ENCODE measurements at regions not wholly inside any gene's neighbourhood (a gene's known extent, or its start where the extent isn't known, plus 50 kb on each side); places are given as distances from the start of the nearest gene placed in this dataset.
A peak's percentile ranks its signal among the peaks of the same experiment; 100 is the strongest.
"Not testable (repeated sequence)": the region's sequence is repeated elsewhere in the genome, so short reads cannot be mapped to it uniquely, and the experiment has no call there.

- no peak overlapping the region for H3K4me3 ChIP-seq
- peaks cover 0 to 1% (median 0%) of the 10 kb centered on the region in 5 donors for H3K4me1 ChIP-seq (ENCODE audit: control insufficient read depth in 5 of 5, insufficient read depth in 5 of 5, low read length in 5 of 5)
- H3K9me3 ChIP-seq (ENCODE audit: control insufficient read depth in 4 of 4, insufficient read depth in 3 of 4, low read length in 3 of 4): no peaks in the 10 kb centered on the region
- WGBS, 2 donors: 77 to 94% methylated on average over 2 of the region's 2 CpGs
- TF ChIP-seq CTCF (IDR thresholded peaks at IDR 0.05; ENCODE audit: control extremely low read depth, extremely low read depth): no peak
- no peak for ATAC-seq (ENCODE audit: insufficient read depth, low FRiP score)
- no peak overlapping the region for H3K9ac ChIP-seq (ENCODE audit: insufficient read depth in 1 of 2, low read length in 2 of 2)
- no peaks in the 10 kb centered on the region for H3K27me3 ChIP-seq (ENCODE audit: control insufficient read depth in 3 of 3, insufficient read depth in 3 of 3, low read length in 2 of 3)
- H3K36me3 ChIP-seq (ENCODE audit: control insufficient read depth in 4 of 4, insufficient read depth in 4 of 4, low read length in 4 of 4): no peaks in the 10 kb centered on the region
- DNase-seq: no peak
- no peak overlapping the region for H3K27ac ChIP-seq (ENCODE audit: low read depth in 1 of 2, low read length in 1 of 2)
These were observed 104.9 kb downstream of the MZT1 start for GRCh38 chr13:72622546-72622945.

GRCh38 chr13:72620874-72621273 is 106.6 kb downstream of the MZT1 start:
- Histone ChIP-seq H3K27me3 (ENCODE audit: control insufficient read depth in 3 of 3, insufficient read depth in 3 of 3, low read length in 2 of 3) (no peaks in the 10 kb centered on the region), H3K9me3 (ENCODE audit: control insufficient read depth in 4 of 4, insufficient read depth in 3 of 4, low read length in 3 of 4) (no peaks in the 10 kb centered on the region), H3K4me3 (no peak overlapping the region), H3K27ac (ENCODE audit: low read depth in 1 of 2, low read length in 1 of 2) (no peak overlapping the region), H3K4me1 (ENCODE audit: control insufficient read depth in 5 of 5, insufficient read depth in 5 of 5, low read length in 5 of 5) (peaks cover 0 to 4% (median 1%) of the 10 kb centered on the region in 5 donors), H3K36me3 (ENCODE audit: control insufficient read depth in 4 of 4, insufficient read depth in 4 of 4, low read length in 4 of 4) (no peaks in the 10 kb centered on the region), H3K9ac (ENCODE audit: insufficient read depth in 1 of 2, low read length in 2 of 2) (no peak overlapping the region)
- TF ChIP-seq CTCF (IDR thresholded peaks at IDR 0.05; ENCODE audit: control extremely low read depth, extremely low read depth): no peak
- 54 to 64% methylated on average over 2 of the region's 2 CpGs for WGBS, 2 donors
- DNase-seq (no peak), ATAC-seq (ENCODE audit: insufficient read depth, low FRiP score) (no peak)

GRCh38 chr13:72617951-72618350 is 109.5 kb downstream of the MZT1 start:
- Histone ChIP-seq H3K27ac (ENCODE audit: low read depth in 1 of 2, low read length in 1 of 2) (no peak overlapping the region), H3K4me3 (no peak overlapping the region), H3K27me3 (ENCODE audit: control insufficient read depth in 3 of 3, insufficient read depth in 3 of 3, low read length in 2 of 3) (no peaks in the 10 kb centered on the region), H3K9me3 (ENCODE audit: control insufficient read depth in 4 of 4, insufficient read depth in 3 of 4, low read length in 3 of 4) (no peaks in the 10 kb centered on the region), H3K36me3 (ENCODE audit: control insufficient read depth in 4 of 4, insufficient read depth in 4 of 4, low read length in 4 of 4) (no peaks in the 10 kb centered on the region), H3K9ac (ENCODE audit: insufficient read depth in 1 of 2, low read length in 2 of 2) (no peak overlapping the region), H3K4me1 (ENCODE audit: control insufficient read depth in 5 of 5, insufficient read depth in 5 of 5, low read length in 5 of 5) (peaks cover 0 to 4% (median 1%) of the 10 kb centered on the region in 5 donors)
- TF ChIP-seq CTCF (IDR thresholded peaks at IDR 0.05; ENCODE audit: control extremely low read depth, extremely low read depth): no peak
- WGBS, 2 donors: 72 to 85% methylated on average over 1 of the region's 1 CpG
- peak in 2 of 3 donors; percentile 58 to 65 for DNase-seq
- ATAC-seq (ENCODE audit: insufficient read depth, low FRiP score): no peak

- Histone ChIP-seq H3K4me1 (ENCODE audit: control insufficient read depth in 5 of 5, insufficient read depth in 5 of 5, low read length in 5 of 5) (peaks cover 0 to 4% (median 1%) of the 10 kb centered on the region in 5 donors), H3K27ac (ENCODE audit: low read depth in 1 of 2, low read length in 1 of 2) (no peak overlapping the region), H3K36me3 (ENCODE audit: control insufficient read depth in 4 of 4, insufficient read depth in 4 of 4, low read length in 4 of 4) (no peaks in the 10 kb centered on the region), H3K9ac (ENCODE audit: insufficient read depth in 1 of 2, low read length in 2 of 2) (no peak overlapping the region), H3K27me3 (ENCODE audit: control insufficient read depth in 3 of 3, insufficient read depth in 3 of 3, low read length in 2 of 3) (no peaks in the 10 kb centered on the region), H3K4me3 (no peak overlapping the region), H3K9me3 (ENCODE audit: control insufficient read depth in 4 of 4, insufficient read depth in 3 of 4, low read length in 3 of 4) (no peaks in the 10 kb centered on the region)
- WGBS, 2 donors: 71 to 82% methylated on average over 2 of the region's 2 CpGs
- ATAC-seq (ENCODE audit: insufficient read depth, low FRiP score) (no peak), DNase-seq (peak in 2 of 3 donors; percentile 91)
- TF ChIP-seq CTCF (IDR thresholded peaks at IDR 0.05; ENCODE audit: control extremely low read depth, extremely low read depth): no peak
These were observed 110.2 kb downstream of the MZT1 start for GRCh38 chr13:72617186-72617585.

GRCh38 chr13:72610251-72610891 is 117.1 kb downstream of the MZT1 start:
- ATAC-seq (ENCODE audit: insufficient read depth, low FRiP score); H3K9me3 ChIP-seq (ENCODE audit: control insufficient read depth in 4 of 4, insufficient read depth in 3 of 4, low read length in 3 of 4); H3K27ac ChIP-seq (ENCODE audit: low read depth in 1 of 2, low read length in 1 of 2); H3K36me3 ChIP-seq (ENCODE audit: control insufficient read depth in 4 of 4, insufficient read depth in 4 of 4, low read length in 4 of 4); H3K9ac ChIP-seq (ENCODE audit: insufficient read depth in 1 of 2, low read length in 2 of 2); H3K4me1 ChIP-seq (ENCODE audit: control insufficient read depth in 5 of 5, insufficient read depth in 5 of 5, low read length in 5 of 5); H3K27me3 ChIP-seq (ENCODE audit: control insufficient read depth in 3 of 3, insufficient read depth in 3 of 3, low read length in 2 of 3); H3K4me3 ChIP-seq; DNase-seq: not testable (repeated sequence)
- WGBS, 2 donors: 90 to 94% methylated on average over 23 to 29 of the region's 29 CpGs
